ENCODE measurements at regions not wholly inside any gene's neighbourhood (a gene's known extent, or its start where the extent isn't known, plus 50 kb on each side); places are given as distances from the start of the nearest gene placed in this dataset.

DNA sequence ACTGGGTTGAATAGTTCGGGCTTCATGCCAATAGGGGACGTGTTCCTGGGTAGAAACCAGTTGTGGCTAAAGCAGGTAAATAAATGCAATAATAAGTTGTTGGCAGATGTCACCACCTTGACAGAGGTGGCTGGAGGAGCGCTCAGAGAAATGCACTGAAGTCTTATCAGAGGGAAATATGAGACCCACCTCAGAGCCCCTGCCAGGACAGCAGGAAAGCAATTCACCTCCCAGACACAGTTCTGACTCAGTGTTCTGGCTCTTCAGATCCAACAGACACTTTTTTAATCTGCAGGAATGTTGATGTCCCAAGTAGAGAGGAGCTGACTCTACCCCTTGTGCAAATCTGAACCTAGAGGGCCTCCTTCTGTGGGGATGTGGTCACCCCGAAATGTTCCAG, 687.1 kb upstream of the FBXO33 start:
- TF ChIP-seq, protein P1, sequence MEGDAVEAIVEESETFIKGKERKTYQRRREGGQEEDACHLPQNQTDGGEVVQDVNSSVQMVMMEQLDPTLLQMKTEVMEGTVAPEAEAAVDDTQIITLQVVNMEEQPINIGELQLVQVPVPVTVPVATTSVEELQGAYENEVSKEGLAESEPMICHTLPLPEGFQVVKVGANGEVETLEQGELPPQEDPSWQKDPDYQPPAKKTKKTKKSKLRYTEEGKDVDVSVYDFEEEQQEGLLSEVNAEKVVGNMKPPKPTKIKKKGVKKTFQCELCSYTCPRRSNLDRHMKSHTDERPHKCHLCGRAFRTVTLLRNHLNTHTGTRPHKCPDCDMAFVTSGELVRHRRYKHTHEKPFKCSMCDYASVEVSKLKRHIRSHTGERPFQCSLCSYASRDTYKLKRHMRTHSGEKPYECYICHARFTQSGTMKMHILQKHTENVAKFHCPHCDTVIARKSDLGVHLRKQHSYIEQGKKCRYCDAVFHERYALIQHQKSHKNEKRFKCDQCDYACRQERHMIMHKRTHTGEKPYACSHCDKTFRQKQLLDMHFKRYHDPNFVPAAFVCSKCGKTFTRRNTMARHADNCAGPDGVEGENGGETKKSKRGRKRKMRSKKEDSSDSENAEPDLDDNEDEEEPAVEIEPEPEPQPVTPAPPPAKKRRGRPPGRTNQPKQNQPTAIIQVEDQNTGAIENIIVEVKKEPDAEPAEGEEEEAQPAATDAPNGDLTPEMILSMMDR (IDR thresholded peaks at IDR 0.05), result no peak
- no peak for TF ChIP-seq ZFX (IDR thresholded peaks at IDR 0.05; ENCODE audit: borderline replicate concordance)

Data from 22Rv1 (cell line).